ENCODE measurements at regions not wholly inside any gene's neighbourhood (a gene's known extent, or its start where the extent isn't known, plus 50 kb on each side); places are given as distances from the start of the nearest gene placed in this dataset.

DNA sequence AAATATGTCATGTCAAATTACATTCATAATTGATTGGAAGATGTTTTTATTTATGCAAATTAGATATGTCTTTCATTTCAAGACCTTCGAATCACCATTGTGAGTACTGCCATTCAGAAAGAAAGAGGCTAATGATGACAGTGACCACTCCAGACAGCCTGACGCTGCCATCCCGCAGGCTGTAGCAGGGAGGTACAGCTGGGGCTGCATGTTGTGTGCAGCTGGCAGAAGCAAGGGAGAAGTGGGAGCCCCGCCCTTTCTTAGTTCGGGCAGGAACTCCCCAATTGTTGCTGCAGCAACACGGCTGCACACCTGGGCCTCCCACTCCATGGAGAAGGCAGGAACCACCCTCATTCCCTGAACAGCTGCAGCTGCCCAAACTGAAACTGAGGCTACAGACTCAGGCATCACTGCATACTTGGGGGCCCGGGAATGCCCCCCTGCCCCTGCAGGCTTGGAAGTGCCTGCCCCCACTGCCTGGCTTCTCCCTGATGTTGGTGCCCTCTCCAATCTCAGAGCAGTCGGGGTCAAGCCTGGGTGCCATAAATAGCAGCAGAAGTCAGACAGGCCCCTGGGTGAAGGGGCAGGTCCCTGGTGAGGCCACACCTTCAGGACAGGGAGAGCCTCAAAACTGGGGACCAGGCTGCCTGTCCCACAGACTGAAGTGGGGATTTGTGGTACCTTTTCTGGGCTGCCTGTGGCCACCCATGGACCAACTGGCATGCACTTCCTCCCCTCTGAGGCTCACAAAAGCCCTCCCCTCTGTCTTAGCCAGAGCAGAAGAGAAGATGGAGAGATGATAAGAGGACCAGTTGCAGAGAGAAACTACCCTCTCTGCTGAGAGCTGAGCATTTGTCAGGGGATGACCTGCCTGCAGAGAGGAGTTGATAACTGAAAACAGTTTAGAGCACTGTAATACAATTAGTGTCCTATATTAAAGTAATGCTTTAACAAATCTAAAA is 964.6 kb downstream of the SI start:
- TF ChIP-seq, protein P1, sequence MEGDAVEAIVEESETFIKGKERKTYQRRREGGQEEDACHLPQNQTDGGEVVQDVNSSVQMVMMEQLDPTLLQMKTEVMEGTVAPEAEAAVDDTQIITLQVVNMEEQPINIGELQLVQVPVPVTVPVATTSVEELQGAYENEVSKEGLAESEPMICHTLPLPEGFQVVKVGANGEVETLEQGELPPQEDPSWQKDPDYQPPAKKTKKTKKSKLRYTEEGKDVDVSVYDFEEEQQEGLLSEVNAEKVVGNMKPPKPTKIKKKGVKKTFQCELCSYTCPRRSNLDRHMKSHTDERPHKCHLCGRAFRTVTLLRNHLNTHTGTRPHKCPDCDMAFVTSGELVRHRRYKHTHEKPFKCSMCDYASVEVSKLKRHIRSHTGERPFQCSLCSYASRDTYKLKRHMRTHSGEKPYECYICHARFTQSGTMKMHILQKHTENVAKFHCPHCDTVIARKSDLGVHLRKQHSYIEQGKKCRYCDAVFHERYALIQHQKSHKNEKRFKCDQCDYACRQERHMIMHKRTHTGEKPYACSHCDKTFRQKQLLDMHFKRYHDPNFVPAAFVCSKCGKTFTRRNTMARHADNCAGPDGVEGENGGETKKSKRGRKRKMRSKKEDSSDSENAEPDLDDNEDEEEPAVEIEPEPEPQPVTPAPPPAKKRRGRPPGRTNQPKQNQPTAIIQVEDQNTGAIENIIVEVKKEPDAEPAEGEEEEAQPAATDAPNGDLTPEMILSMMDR (conservative IDR thresholded peaks at IDR 0.05; ENCODE audit: low read depth, low read length) = no peak
- no peak for DNase-seq (ENCODE audit: low read depth)
- no peak overlapping the region for H3K4me3 ChIP-seq (ENCODE audit: low read depth, low read length)

DNA sequence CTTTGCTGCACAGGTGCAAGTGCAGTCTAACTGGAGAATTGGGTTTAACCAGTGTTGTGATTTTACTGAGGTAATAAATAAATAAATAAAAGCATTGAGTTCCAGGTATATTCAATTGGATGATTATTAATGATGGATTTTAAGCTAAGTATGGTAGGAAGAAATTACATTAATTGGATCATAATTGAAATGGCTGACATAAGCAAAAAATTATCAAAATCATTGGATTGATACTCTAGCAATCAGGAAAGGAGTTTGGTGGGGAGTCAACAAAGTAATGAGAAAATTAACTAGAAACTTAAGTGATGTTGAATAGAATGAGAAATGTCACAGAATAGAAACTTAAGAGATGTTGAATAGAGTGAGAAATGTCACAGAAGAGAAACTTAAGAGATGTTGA is 981.9 kb downstream of the SI start:
- DNase-seq (ENCODE audit: low read depth) = no peak
- TF ChIP-seq, protein P1 (conservative IDR thresholded peaks at IDR 0.05; ENCODE audit: low read depth, low read length) = no peak
- H3K4me3 ChIP-seq (ENCODE audit: low read depth, low read length) = no peak overlapping the region

DNA sequence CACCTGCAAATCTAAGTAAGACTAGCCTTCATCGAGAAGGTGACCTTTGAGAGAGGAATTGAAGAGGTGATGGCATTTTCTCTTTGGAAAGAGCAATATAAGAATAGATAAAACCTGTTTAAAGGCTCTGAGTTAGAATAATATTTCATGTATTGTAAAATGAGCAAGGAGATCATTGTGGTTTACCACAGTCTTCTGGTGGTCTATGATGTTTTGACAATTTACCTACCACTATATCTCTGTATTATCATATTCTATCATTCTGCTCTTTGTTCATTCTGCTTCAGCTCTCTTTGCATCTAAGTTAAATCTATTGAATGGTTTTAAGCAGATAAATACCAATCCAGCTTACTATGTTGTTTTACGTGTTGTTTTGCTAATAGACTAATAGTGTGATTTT is 982.3 kb downstream of the SI start:
- DNase-seq (ENCODE audit: low read depth) = no peak
- H3K4me3 ChIP-seq (ENCODE audit: low read depth, low read length) = no peak overlapping the region
- TF ChIP-seq, protein P1 (conservative IDR thresholded peaks at IDR 0.05; ENCODE audit: low read depth, low read length) = no peak

DNA sequence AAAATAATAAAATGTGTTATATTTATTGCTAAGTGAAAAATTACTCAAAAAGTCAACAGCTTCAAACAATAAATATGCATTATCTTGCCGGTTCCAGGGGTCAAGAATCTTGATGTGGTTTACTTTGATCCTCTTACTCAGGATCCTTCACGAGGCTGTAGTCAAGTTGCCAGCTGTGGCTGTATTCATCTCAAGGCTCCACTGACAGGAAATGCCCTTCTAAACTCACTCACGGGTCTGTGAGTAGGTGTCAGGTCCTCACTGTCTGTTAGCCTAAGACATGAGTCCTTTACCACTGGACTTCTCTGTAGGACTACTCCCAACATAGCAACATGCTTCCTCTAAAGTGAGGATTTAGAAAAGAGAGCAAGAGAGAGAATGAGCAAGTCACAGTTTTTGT is 983.0 kb downstream of the SI start:
- DNase-seq (ENCODE audit: low read depth) = no peak
- TF ChIP-seq, protein P1 (conservative IDR thresholded peaks at IDR 0.05; ENCODE audit: low read depth, low read length) = no peak
- H3K4me3 ChIP-seq (ENCODE audit: low read depth, low read length) = no peak overlapping the region

DNA sequence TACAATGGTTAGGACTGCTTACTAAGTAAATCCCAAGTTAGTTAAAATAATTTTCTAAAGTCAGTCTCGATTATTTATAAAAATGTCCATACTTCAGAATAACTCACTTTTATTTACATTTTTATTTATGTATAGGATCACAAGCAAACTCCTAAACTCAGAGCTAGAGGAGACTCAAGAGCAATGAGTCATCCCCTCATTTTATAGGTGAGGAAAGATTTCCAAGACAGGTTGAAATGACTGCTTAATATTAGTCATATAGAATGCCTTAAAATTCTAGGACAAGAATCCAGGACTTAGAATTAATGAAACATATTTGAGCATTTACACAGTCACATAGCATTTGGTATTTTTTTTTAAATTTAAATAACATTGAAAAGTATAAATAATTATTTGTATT is 983.8 kb downstream of the SI start:
- DNase-seq (ENCODE audit: low read depth) = no peak
- H3K4me3 ChIP-seq (ENCODE audit: low read depth, low read length) = no peak overlapping the region
- TF ChIP-seq, protein P1 (conservative IDR thresholded peaks at IDR 0.05; ENCODE audit: low read depth, low read length) = no peak

DNA sequence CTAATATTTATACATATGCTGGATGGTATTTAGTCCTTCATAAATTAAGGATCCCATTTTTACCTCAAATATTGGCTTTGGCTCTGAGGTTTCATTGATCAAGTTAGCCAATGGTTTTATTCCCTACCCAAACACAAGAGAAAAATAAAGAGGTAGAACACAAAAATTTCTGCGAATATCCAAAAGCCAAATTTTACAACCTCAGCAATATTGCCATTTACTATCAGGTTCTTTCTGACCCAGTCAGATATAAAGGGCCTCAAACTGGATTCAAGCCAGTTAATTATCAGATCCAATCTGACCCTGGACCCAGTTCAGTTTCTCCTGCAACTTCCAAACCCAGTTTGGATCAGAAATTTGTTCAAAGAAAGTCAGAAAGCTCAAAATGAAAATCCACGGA is 998.1 kb downstream of the SI start:
- DNase-seq (ENCODE audit: low read depth) = no peak
- TF ChIP-seq, protein P1 (conservative IDR thresholded peaks at IDR 0.05; ENCODE audit: low read depth, low read length) = no peak
- H3K4me3 ChIP-seq (ENCODE audit: low read depth, low read length) = no peak overlapping the region

DNA sequence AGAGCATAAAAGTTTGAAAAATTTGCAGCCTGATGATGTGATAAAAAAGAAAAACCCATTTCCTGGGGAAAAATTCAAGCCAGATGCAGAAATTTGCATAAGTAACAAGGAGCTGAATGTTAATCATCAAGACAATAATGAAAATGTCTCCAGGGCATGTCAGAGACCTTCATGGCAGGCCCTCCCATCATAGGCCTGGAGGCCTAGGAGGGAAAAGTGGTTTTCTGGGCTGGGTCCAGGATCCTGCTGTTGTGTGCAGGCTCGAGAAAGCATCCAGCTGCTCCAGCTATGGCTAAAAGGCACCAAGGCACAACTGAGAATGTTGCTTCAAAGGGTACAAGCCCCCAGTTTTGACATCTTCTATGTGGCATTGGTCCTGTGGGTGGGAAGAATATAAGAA is 1014.0 kb downstream of the SI start:
- no peak for DNase-seq (ENCODE audit: low read depth)
- TF ChIP-seq, protein P1 (conservative IDR thresholded peaks at IDR 0.05; ENCODE audit: low read depth, low read length) = no peak
- no peak overlapping the region for H3K4me3 ChIP-seq (ENCODE audit: low read depth, low read length)
